ENCODE measurements at regions not wholly inside any gene's neighbourhood (a gene's known extent, or its start where the extent isn't known, plus 50 kb on each side); places are given as distances from the start of the nearest gene placed in this dataset.

GRCh38 chr20:12019715-12020114 lies 102.0 kb downstream of the BTBD3 start:
- FAIRE-seq, result no peak
- TF ChIP-seq SPI1 (IDR thresholded peaks at IDR 0.05; ENCODE audit: low read depth, low read length) (no peak), TAF1 (IDR thresholded peaks at IDR 0.05; ENCODE audit: low read depth, low read length) (no peak), POU2F2 (IDR thresholded peaks at IDR 0.05; ENCODE audit: low read depth, low read length) (no peak), POLR2AphosphoS5 (IDR thresholded peaks at IDR 0.05; ENCODE audit: low read depth, low read length) (no peak), PAX5 (IDR thresholded peaks at IDR 0.05; ENCODE audit: insufficient read depth, low read length, severe bottlenecking) (no peak), POLR2A (IDR thresholded peaks at IDR 0.05; ENCODE audit: low read depth, low read length) (no peak)
- DNase-seq (ENCODE audit: insufficient read length, low spot score), result no peak

- FAIRE-seq (no peak), DNase-seq (ENCODE audit: insufficient read length, low spot score) (no peak)
- TF ChIP-seq SPI1 (IDR thresholded peaks at IDR 0.05; ENCODE audit: low read depth, low read length), result no peak
- TF ChIP-seq TAF1 (IDR thresholded peaks at IDR 0.05; ENCODE audit: low read depth, low read length), result no peak
- no peak for TF ChIP-seq POLR2A (IDR thresholded peaks at IDR 0.05; ENCODE audit: low read depth, low read length)
- no peak for TF ChIP-seq POU2F2 (IDR thresholded peaks at IDR 0.05; ENCODE audit: low read depth, low read length)
- no peak for TF ChIP-seq POLR2AphosphoS5 (IDR thresholded peaks at IDR 0.05; ENCODE audit: low read depth, low read length)
- no peak for TF ChIP-seq PAX5 (IDR thresholded peaks at IDR 0.05; ENCODE audit: insufficient read depth, low read length, severe bottlenecking)
These were observed 103.2 kb downstream of the BTBD3 start for GRCh38 chr20:12020846-12021245.

- TF ChIP-seq SPI1 (IDR thresholded peaks at IDR 0.05; ENCODE audit: low read depth, low read length), result no peak
- TF ChIP-seq TAF1 (IDR thresholded peaks at IDR 0.05; ENCODE audit: low read depth, low read length), result no peak
- no peak for TF ChIP-seq POLR2A (IDR thresholded peaks at IDR 0.05; ENCODE audit: low read depth, low read length)
- no peak for TF ChIP-seq POLR2AphosphoS5 (IDR thresholded peaks at IDR 0.05; ENCODE audit: low read depth, low read length)
- TF ChIP-seq PAX5 (IDR thresholded peaks at IDR 0.05; ENCODE audit: insufficient read depth, low read length, severe bottlenecking), result no peak
- no peak for TF ChIP-seq POU2F2 (IDR thresholded peaks at IDR 0.05; ENCODE audit: low read depth, low read length)
- FAIRE-seq, result no peak
- no peak for DNase-seq (ENCODE audit: insufficient read length, low spot score)
These were observed 104.4 kb downstream of the BTBD3 start for GRCh38 chr20:12022126-12022525.

GRCh38 chr20:12023194-12023795 lies 105.6 kb downstream of the BTBD3 start:
- TF ChIP-seq POU2F2 (IDR thresholded peaks at IDR 0.05; ENCODE audit: low read depth, low read length) (no peak), POLR2A (IDR thresholded peaks at IDR 0.05; ENCODE audit: low read depth, low read length) (no peak), SPI1 (IDR thresholded peaks at IDR 0.05; ENCODE audit: low read depth, low read length) (peak; percentile 91)
- no peak for FAIRE-seq

GRCh38 chr20:12028771-12029170 lies 111.1 kb downstream of the BTBD3 start:
- TF ChIP-seq POLR2AphosphoS5 (IDR thresholded peaks at IDR 0.05; ENCODE audit: low read depth, low read length) (no peak), POU2F2 (IDR thresholded peaks at IDR 0.05; ENCODE audit: low read depth, low read length) (no peak)
- FAIRE-seq (no peak), DNase-seq (ENCODE audit: insufficient read length, low spot score) (no peak)

More at GRCh38 chr20:12023194-12023795, 105.6 kb downstream of the BTBD3 start:
- DNase-seq (ENCODE audit: insufficient read length, low spot score), result peak; percentile 4

GRCh38 chr20:12030470-12030869 lies 112.8 kb downstream of the BTBD3 start:
- TF ChIP-seq POLR2A (IDR thresholded peaks at IDR 0.05; ENCODE audit: low read depth, low read length) (no peak), POU2F2 (IDR thresholded peaks at IDR 0.05; ENCODE audit: low read depth, low read length) (no peak), SPI1 (IDR thresholded peaks at IDR 0.05; ENCODE audit: low read depth, low read length) (no peak), POLR2AphosphoS5 (IDR thresholded peaks at IDR 0.05; ENCODE audit: low read depth, low read length) (no peak), PAX5 (IDR thresholded peaks at IDR 0.05; ENCODE audit: insufficient read depth, low read length, severe bottlenecking) (no peak), TAF1 (IDR thresholded peaks at IDR 0.05; ENCODE audit: low read depth, low read length) (no peak)
- DNase-seq (ENCODE audit: insufficient read length, low spot score) (no peak), FAIRE-seq (no peak)

- no peak for DNase-seq (ENCODE audit: insufficient read length, low spot score)
- FAIRE-seq, result no peak
- no peak for TF ChIP-seq SPI1 (IDR thresholded peaks at IDR 0.05; ENCODE audit: low read depth, low read length)
- no peak for TF ChIP-seq POU2F2 (IDR thresholded peaks at IDR 0.05; ENCODE audit: low read depth, low read length)
- no peak for TF ChIP-seq PAX5 (IDR thresholded peaks at IDR 0.05; ENCODE audit: insufficient read depth, low read length, severe bottlenecking)
- no peak for TF ChIP-seq TAF1 (IDR thresholded peaks at IDR 0.05; ENCODE audit: low read depth, low read length)
- no peak for TF ChIP-seq POLR2AphosphoS5 (IDR thresholded peaks at IDR 0.05; ENCODE audit: low read depth, low read length)
- TF ChIP-seq POLR2A (IDR thresholded peaks at IDR 0.05; ENCODE audit: low read depth, low read length), result no peak
These were observed 118.4 kb downstream of the BTBD3 start for GRCh38 chr20:12036142-12036541.

GRCh38 chr20:12037521-12037920 lies 119.8 kb downstream of the BTBD3 start:
- DNase-seq (ENCODE audit: insufficient read length, low spot score), result no peak
- TF ChIP-seq TAF1 (IDR thresholded peaks at IDR 0.05; ENCODE audit: low read depth, low read length), result no peak
- TF ChIP-seq POLR2AphosphoS5 (IDR thresholded peaks at IDR 0.05; ENCODE audit: low read depth, low read length), result no peak
- TF ChIP-seq POLR2A (IDR thresholded peaks at IDR 0.05; ENCODE audit: low read depth, low read length), result no peak
- TF ChIP-seq POU2F2 (IDR thresholded peaks at IDR 0.05; ENCODE audit: low read depth, low read length), result no peak
- TF ChIP-seq PAX5 (IDR thresholded peaks at IDR 0.05; ENCODE audit: insufficient read depth, low read length, severe bottlenecking), result no peak
- TF ChIP-seq SPI1 (IDR thresholded peaks at IDR 0.05; ENCODE audit: low read depth, low read length), result no peak
- FAIRE-seq, result no peak

GRCh38 chr20:12040261-12040660 lies 122.6 kb downstream of the BTBD3 start:
- no peak for FAIRE-seq
- DNase-seq (ENCODE audit: insufficient read length, low spot score), result no peak
- TF ChIP-seq POU2F2 (IDR thresholded peaks at IDR 0.05; ENCODE audit: low read depth, low read length) (no peak), POLR2AphosphoS5 (IDR thresholded peaks at IDR 0.05; ENCODE audit: low read depth, low read length) (no peak), PAX5 (IDR thresholded peaks at IDR 0.05; ENCODE audit: insufficient read depth, low read length, severe bottlenecking) (no peak), TAF1 (IDR thresholded peaks at IDR 0.05; ENCODE audit: low read depth, low read length) (no peak), SPI1 (IDR thresholded peaks at IDR 0.05; ENCODE audit: low read depth, low read length) (no peak), POLR2A (IDR thresholded peaks at IDR 0.05; ENCODE audit: low read depth, low read length) (no peak)

- DNase-seq (ENCODE audit: insufficient read length, low spot score) (no peak), FAIRE-seq (no peak)
- no peak for TF ChIP-seq PAX5 (IDR thresholded peaks at IDR 0.05; ENCODE audit: insufficient read depth, low read length, severe bottlenecking)
These were observed 127.3 kb downstream of the BTBD3 start for GRCh38 chr20:12044969-12045368.

Measured in GM12891 (cell line).